GM12874 (cell line): ENCODE measurements at regions not wholly inside any gene's neighbourhood (a gene's known extent, or its start where the extent isn't known, plus 50 kb on each side); places are given as distances from the start of the nearest gene placed in this dataset.

Experiments
- TF ChIP-seq, protein P1 (sequence below): IDR thresholded peaks from 2 replicates; pipeline ENCODE4 v1.5.1; 2011; ENCODE audit warnings: low read depth, mild to moderate bottlenecking, control low read depth, low read length, moderate library complexity; ENCODE audit not compliant: insufficient read depth

DNA sequence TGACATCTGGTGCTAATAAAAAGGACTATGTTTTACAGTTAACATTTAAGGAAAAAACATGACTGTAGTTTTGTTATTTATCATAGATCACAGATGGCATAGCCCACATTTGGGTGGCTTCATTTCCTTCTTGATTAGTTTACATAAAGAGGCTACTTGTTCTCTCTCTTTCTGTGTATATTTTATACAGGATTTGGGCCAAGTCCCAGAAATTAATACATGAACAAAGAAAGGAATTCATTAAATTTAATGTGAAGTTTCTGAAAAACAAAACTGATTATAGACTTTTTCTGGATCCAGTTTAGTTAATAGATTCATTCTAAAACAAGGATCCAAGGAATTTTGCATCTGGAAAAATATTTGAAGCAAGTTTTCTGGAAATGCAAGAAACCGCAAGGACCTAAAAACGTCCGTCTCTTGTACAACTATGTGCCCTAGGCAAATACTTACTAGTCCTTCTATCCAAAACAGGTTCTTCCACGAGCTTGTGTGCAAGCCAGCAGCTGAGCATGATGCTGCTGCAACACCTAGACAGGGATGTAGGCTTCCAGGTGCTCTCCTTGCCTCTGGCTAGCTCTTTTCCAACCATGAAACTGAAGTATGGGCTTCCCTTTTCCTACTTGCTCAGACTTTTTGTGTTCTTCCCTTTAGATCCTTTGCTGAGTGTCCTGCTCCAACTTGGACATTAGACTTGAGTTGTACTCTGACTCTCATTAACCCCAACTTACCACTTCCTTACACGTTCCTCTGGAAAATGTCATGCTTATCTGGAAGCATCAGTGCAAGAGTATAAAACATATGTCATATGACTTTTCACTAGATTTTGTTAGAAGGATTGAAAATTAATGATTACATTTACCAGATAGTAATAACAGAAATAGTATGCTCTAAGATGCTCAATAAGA, 161.5 kb upstream of the STARD13 start:
- TF ChIP-seq, protein P1, sequence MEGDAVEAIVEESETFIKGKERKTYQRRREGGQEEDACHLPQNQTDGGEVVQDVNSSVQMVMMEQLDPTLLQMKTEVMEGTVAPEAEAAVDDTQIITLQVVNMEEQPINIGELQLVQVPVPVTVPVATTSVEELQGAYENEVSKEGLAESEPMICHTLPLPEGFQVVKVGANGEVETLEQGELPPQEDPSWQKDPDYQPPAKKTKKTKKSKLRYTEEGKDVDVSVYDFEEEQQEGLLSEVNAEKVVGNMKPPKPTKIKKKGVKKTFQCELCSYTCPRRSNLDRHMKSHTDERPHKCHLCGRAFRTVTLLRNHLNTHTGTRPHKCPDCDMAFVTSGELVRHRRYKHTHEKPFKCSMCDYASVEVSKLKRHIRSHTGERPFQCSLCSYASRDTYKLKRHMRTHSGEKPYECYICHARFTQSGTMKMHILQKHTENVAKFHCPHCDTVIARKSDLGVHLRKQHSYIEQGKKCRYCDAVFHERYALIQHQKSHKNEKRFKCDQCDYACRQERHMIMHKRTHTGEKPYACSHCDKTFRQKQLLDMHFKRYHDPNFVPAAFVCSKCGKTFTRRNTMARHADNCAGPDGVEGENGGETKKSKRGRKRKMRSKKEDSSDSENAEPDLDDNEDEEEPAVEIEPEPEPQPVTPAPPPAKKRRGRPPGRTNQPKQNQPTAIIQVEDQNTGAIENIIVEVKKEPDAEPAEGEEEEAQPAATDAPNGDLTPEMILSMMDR, result no peak

GRCh38 chr13:33448889-33449288, 163.3 kb upstream of the STARD13 start:
- TF ChIP-seq, protein P1, result no peak

DNA sequence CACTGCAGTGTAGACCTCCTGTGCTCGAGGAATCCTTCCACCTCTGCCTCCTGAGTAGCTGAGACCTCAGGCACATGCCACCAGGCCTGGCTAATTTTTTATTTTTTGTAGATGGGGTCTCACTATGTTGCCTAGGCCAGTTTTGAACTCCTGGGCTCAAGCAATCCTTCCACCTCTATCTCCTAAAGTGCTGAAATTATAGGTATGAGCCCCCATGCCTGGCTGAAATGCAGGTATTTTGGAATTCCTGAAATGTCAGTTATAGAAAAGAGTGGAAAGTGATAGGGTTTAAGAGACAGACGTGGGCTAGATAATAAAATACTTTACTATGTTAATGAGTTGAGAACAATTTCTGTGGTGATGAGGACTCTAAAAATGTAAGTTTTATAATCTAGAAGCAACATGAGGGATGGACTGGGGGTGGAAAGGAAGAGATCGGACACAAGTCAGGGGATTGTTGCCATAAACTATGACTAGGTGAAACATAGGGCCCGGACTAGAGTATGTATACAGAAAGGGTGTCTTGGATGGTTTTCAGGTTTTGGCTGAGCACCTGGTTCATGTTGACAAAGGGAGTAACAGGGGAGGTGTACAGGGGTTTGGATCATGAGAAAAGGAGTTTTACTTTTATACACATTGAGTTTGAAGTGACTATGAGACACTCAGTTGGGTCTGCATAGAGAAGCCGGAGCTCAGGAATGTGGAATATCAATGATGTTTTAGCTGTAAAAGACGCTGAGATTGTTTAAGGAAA, 165.6 kb upstream of the STARD13 start:
- TF ChIP-seq, protein P1, result no peak

GRCh38 chr13:33452873-33453517, 167.4 kb upstream of the STARD13 start:
- TF ChIP-seq, protein P1, result no peak

GRCh38 chr13:33453936-33454335, 168.4 kb upstream of the STARD13 start:
- TF ChIP-seq, protein P1, result no peak

GRCh38 chr13:33454844-33455705, 169.5 kb upstream of the STARD13 start:
- TF ChIP-seq, protein P1, result no peak
